GM23248 (cell line): ENCODE measurements at regions not wholly inside any gene's neighbourhood (a gene's known extent, or its start where the extent isn't known, plus 50 kb on each side); places are given as distances from the start of the nearest gene placed in this dataset.

ENCODE experiments used
- DNase-seq: peaks from one replicate; pipeline ENCODE4 v3.0.0-alpha.2; 2015
- H2AFZ ChIP-seq: fragments of 200-600 bp; sonication (generic); 2 replicates; pipeline ENCODE4 v1.6.1; 2016; ENCODE audit warnings: antibody characterized with exemption
- H3F3A ChIP-seq: fragments of 200-600 bp; sonication (generic); 2 replicates; pipeline ENCODE4 v1.6.1; 2016; ENCODE audit warnings: mild to moderate bottlenecking, antibody characterized with exemption, mixed run types; ENCODE audit not compliant: insufficient read depth
- H3K27ac ChIP-seq: fragments of 200-600 bp; sonication (generic); 2 replicates; pipeline ENCODE4 v1.5.1; 2016; ENCODE audit warnings: mild to moderate bottlenecking
- H3K27me3 ChIP-seq: fragments of 200-600 bp; sonication (generic); replicated peaks from 2 replicates; pipeline ENCODE4 v1.6.1; 2016; ENCODE audit warnings: mild to moderate bottlenecking; ENCODE audit not compliant: insufficient read depth
- H3K36me3 ChIP-seq: fragments of 200-600 bp; sonication (generic); 2 replicates; pipeline ENCODE4 v1.6.1; 2016; ENCODE audit warnings: low read depth, mild to moderate bottlenecking
- H3K4me1 ChIP-seq: fragments of 200-600 bp; sonication (generic); 2 replicates; pipeline ENCODE4 v1.6.1; 2016; ENCODE audit warnings: mild to moderate bottlenecking; ENCODE audit not compliant: insufficient read depth
- H3K4me2 ChIP-seq: fragments of 200-600 bp; sonication (generic); one replicate; pipeline ENCODE4 v1.6.1; 2016; ENCODE audit warnings: mild to moderate bottlenecking; ENCODE audit not compliant: unreplicated experiment
- H3K4me3 ChIP-seq: fragments of 200-600 bp; sonication (generic); 2 replicates; pipeline ENCODE4 v1.5.1; 2016; ENCODE audit warnings: mild to moderate bottlenecking
- H3K79me2 ChIP-seq: fragments of 200-600 bp; sonication (generic); 2 replicates; pipeline ENCODE4 v1.6.1; 2016; ENCODE audit warnings: mild to moderate bottlenecking; ENCODE audit not compliant: insufficient read depth
- H3K9ac ChIP-seq: fragments of 200-600 bp; sonication (generic); 2 replicates; pipeline ENCODE4 v1.6.1; 2016; ENCODE audit warnings: mild to moderate bottlenecking
- H3K9me2 ChIP-seq: fragments of 200-600 bp; sonication (generic); 2 replicates; pipeline ENCODE4 v1.6.1; 2016; ENCODE audit warnings: mixed run types, mild to moderate bottlenecking, moderate library complexity; ENCODE audit not compliant: insufficient read depth
- H3K9me3 ChIP-seq: fragments of 200-600 bp; sonication (generic); one replicate; pipeline ENCODE4 v1.6.1; 2017; ENCODE audit warnings: low read depth
- H4K20me1 ChIP-seq: fragments of 200-600 bp; sonication (generic); 2 replicates; pipeline ENCODE4 v1.6.0; 2016; ENCODE audit not compliant: insufficient read depth
- EZH2 ChIP-seq: fragments of 200-600 bp; sonication (generic); IDR thresholded peaks from 2 replicates; pipeline ENCODE4 v1.6.1; 2018; ENCODE audit warnings: antibody characterized with exemption, mild to moderate bottlenecking; ENCODE audit not compliant: insufficient read depth, poor library complexity, severe bottlenecking
- EZH2phosphoT487 ChIP-seq: fragments of 200-600 bp; sonication (generic); IDR thresholded peaks from 2 replicates; pipeline ENCODE4 v1.6.1; 2018; ENCODE audit warnings: antibody characterized with exemption, moderate library complexity, mild to moderate bottlenecking, low read depth; ENCODE audit not compliant: insufficient read depth
- WGBS, 2 experiments: methylation state at CpG; one replicate each; pipeline ENCODE4 v1.1.6; 2015 to 2017; ENCODE audit warnings: low lambda C conversion rate in 2 of 2, low coverage in 1 of 2; ENCODE audit errors: missing lambda C conversion rate in 2 of 2; 5-methylcytosine and 5-hydroxymethylcytosine counted together
- in situ Hi-C: fragments of 300-500 bp; cut with MboI; formaldehyde crosslinking; loops from 2 replicates; pipeline ENCODE4 v1.15.0; 2020

DNA sequence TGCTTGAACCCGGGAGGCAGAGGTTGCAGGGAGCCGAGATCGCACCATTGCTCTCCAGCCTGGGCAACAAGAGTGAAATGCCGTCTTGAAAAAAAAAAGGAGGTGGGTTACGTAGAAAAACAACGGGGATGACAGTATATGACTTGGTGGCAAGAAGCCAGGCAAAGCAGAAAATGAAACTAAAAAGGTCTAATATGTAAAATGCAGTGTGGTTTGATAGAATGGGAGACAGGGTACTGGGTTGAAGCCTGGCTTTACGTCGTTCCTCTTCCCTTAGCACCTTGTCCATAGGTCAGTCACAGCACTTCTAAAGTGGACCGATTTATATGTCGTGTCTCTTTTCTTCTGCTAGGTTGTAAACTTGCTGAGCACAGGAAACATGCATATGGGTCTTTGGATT, 274.9 kb upstream of the ZC3H12C start:
- H3K27ac ChIP-seq, result no peak overlapping the region
- no peak overlapping the region for H3K4me2 ChIP-seq
- H3K9me2 ChIP-seq, result no peaks in the 10 kb centered on the region
- H2AFZ ChIP-seq, result no peak overlapping the region
- TF ChIP-seq EZH2, result no peak
- no peak for TF ChIP-seq EZH2phosphoT487
- H3K27me3 ChIP-seq, result peaks cover 6% of the 10 kb centered on the region; the same call in 1 of the 2 replicates
- H3K4me3 ChIP-seq, result no peak overlapping the region
- no peaks in the 10 kb centered on the region for H4K20me1 ChIP-seq
- no peaks in the 10 kb centered on the region for H3K9me3 ChIP-seq
- no peaks in the 10 kb centered on the region for H3K36me3 ChIP-seq
- H3K79me2 ChIP-seq, result no peaks in the 10 kb centered on the region
- H3F3A ChIP-seq, result no peaks in the 10 kb centered on the region
- in situ Hi-C loops, result no loop called here
- H3K9ac ChIP-seq, result no peak overlapping the region
- no peak for DNase-seq
- H3K4me1 ChIP-seq, result no peaks in the 10 kb centered on the region
- WGBS, 2 experiments, result 64 to 73% methylated on average over 10 of the region's 10 CpGs

DNA sequence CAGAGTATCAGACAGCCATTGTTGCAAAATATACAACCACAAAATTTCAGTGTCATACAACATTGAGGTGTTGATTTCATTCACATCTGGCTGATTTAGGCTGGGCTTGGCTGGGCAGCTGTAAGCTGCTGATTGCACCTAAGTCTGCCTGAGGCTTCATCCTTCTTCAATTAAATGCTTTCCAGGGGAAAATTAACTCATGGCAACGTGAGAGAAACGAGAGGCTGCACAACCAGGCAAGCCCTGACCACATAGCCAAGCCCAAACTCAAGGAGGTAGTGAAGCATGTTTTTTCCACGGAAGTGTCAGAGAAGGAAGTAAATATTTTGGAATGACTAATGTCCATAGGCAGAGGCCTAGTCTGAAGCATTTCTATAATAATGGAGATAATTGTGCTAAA, 273.8 kb upstream of the ZC3H12C start:
- no peak overlapping the region for H3K4me2 ChIP-seq
- H3K27ac ChIP-seq, result no peak overlapping the region
- 0 to 6% methylated on average over 3 of the region's 3 CpGs for WGBS, 2 experiments
- no peak overlapping the region for H2AFZ ChIP-seq
- in situ Hi-C loops, result no loop called here
- no peaks in the 10 kb centered on the region for H3K9me2 ChIP-seq
- DNase-seq, result no peak
- H3K27me3 ChIP-seq, result peaks cover under 1% of the 10 kb centered on the region; the same call in 1 of the 2 replicates
- no peaks in the 10 kb centered on the region for H3K36me3 ChIP-seq
- H3K9ac ChIP-seq, result no peak overlapping the region
- H3K4me3 ChIP-seq, result no peak overlapping the region
- H3K9me3 ChIP-seq, result no peaks in the 10 kb centered on the region
- no peak for TF ChIP-seq EZH2
- TF ChIP-seq EZH2phosphoT487, result no peak
- no peaks in the 10 kb centered on the region for H3K79me2 ChIP-seq
- H4K20me1 ChIP-seq, result no peaks in the 10 kb centered on the region
- H3F3A ChIP-seq, result no peaks in the 10 kb centered on the region
- no peaks in the 10 kb centered on the region for H3K4me1 ChIP-seq

DNA sequence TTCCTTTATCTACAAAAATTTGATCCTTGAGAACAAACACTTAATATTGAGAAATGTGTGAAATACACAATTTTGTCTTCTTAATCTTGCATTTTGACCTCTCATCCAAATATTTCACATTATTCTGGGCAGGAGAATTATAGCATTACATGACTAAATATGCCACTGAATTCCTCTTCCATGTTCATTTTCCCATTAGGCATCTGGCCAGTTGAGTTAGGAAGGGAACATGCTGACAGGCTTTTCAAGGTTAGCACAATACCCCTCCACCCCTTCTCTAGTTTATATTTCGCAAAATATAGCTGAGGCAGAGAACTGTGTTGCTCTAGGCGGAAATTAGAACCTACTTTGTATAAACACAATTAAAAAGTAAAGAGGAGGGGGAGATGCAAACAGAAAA, 271.7 kb upstream of the ZC3H12C start:
- TF ChIP-seq EZH2 (no peak), EZH2phosphoT487 (no peak)
- no peak for DNase-seq
- Histone ChIP-seq H3K9me2 (no peaks in the 10 kb centered on the region), H3K4me3 (no peak overlapping the region), H3K9ac (no peak overlapping the region), H3K79me2 (no peaks in the 10 kb centered on the region), H3K4me2 (no peak overlapping the region), H4K20me1 (no peaks in the 10 kb centered on the region), H3K36me3 (no peaks in the 10 kb centered on the region), H3K9me3 (no peaks in the 10 kb centered on the region), H2AFZ (no peak overlapping the region), H3K27me3 (no peaks in the 10 kb centered on the region), H3K4me1 (no peaks in the 10 kb centered on the region), H3K27ac (no peak overlapping the region), H3F3A (no peaks in the 10 kb centered on the region)
- 26 to 28% methylated on average over 2 of the region's 2 CpGs for WGBS, 2 experiments
- in situ Hi-C loops, result no loop called here

DNA sequence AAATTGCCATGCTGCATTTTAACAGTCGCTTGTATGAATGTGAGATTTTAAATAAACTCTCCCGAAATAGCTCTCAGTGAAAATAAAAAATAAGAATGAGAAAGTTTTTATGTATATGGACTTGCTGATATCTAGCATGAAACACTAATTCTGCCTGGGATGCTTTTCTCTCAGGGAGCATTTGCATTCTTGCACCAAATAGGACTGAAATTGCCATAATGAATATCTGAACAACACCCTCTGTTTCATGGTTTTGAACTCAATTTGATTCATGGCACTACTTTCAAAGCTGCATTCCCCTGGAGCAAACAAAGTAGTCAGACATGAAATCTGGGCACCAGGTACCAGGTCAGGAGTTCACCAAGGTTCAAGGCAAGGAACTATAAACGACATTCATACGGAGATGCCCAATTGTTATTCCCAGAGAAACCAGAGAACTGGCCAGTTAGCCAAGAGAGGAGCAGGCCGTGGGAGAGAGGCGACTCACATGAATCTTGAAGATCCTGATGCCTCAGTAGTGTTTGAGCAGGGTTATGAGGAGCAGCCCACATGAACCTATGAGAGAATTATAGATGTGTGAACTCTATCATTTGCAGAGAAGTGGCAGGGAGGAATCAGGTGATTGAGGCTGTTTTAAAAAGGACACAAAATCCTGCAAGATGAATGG, 270.6 kb upstream of the ZC3H12C start:
- WGBS, 2 experiments, result 61 to 66% methylated on average over 6 of the region's 6 CpGs
- Histone ChIP-seq H3K9me3 (no peaks in the 10 kb centered on the region), H3K4me1 (no peaks in the 10 kb centered on the region), H3K36me3 (no peaks in the 10 kb centered on the region), H3K9me2 (no peaks in the 10 kb centered on the region), H3K4me3 (no peak overlapping the region), H3F3A (no peaks in the 10 kb centered on the region), H2AFZ (no peak overlapping the region), H3K27me3 (no peaks in the 10 kb centered on the region), H3K4me2 (no peak overlapping the region), H3K27ac (no peak overlapping the region), H3K9ac (no peak overlapping the region), H3K79me2 (no peaks in the 10 kb centered on the region), H4K20me1 (no peaks in the 10 kb centered on the region)
- in situ Hi-C loops, result no loop called here
- no peak for DNase-seq
- TF ChIP-seq EZH2phosphoT487 (no peak), EZH2 (no peak)
